GM19239 (cell line): ENCODE measurements at regions not wholly inside any gene's neighbourhood (a gene's known extent, or its start where the extent isn't known, plus 50 kb on each side); places are given as distances from the start of the nearest gene placed in this dataset.

Experiments used
- DNase-seq: peaks from one replicate; pipeline ENCODE4 v3.0.0; 2011; ENCODE audit warnings: low spot score; ENCODE audit not compliant: insufficient read length
- FAIRE-seq: peaks from 2 replicates; lab custom pipeline; 2011; peaks lifted over from hg19 to GRCh38; lab: Jason Lieb, UNC

DNA sequence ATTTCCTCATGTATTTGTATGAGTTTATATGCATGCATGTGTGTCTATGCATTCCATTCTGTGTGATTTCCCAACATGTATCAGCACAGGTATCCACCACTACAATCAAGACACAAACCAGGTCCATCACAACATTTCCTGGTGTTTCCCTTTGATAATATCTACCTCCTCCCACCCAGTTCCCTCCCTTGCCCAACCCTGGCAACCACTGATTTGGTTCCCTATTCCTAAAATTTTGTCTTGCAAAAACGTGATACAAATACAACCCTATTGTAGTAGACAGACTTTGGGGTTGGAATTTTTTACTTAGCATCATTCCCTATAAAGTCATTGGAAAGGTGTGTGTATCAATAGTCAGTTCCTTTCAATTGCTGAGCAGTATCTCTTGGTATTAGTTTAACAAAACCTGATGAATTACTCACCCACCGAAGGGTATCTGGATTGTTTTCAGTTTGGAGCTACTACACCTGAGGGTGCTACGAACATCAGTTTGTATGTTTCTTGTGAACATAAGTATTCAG, 51.8 kb upstream of the IGLL5 start:
- DNase-seq, result no peak
- no peak for FAIRE-seq

DNA sequence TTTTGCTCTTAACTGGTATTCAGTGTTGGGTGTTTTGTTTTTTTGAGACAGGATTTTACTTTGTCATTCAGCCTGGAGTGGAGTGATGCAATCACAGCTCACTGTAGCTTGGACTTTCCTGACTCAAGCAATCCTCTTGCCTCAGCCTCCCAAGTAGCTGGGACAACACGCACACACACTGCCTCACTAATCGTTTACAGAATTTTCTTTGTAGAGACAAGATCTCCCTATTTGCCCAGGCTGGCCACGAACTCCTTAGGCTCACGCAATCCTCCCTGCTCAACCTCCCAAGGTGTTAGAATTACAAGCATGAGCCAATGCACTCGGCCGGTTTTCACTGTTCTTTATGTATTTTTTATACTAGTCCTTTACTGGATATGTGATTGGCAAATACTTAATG, 51.0 kb upstream of the IGLL5 start:
- DNase-seq (no peak), FAIRE-seq (no peak)
